Cerebellar cortex (tissue), 1 donor: ENCODE measurements at regions not wholly inside any gene's neighbourhood (a gene's known extent, or its start where the extent isn't known, plus 50 kb on each side); places are given as distances from the start of the nearest gene placed in this dataset.
"Not testable (repeated sequence)": the region's sequence is repeated elsewhere in the genome, so short reads cannot be mapped to it uniquely, and the experiment has no call there.

ENCODE experiments used
- DNase-seq: peaks from one replicate; pipeline ENCODE4 v3.0.0-alpha.2; 2015; ENCODE audit warnings: low spot score

GRCh38 chr3:20396335-20396734 is 210.3 kb upstream of the SGO1 start:
- DNase-seq: no peak

- no peak for DNase-seq
These were observed 209.7 kb upstream of the SGO1 start for GRCh38 chr3:20395692-20396091.

DNA sequence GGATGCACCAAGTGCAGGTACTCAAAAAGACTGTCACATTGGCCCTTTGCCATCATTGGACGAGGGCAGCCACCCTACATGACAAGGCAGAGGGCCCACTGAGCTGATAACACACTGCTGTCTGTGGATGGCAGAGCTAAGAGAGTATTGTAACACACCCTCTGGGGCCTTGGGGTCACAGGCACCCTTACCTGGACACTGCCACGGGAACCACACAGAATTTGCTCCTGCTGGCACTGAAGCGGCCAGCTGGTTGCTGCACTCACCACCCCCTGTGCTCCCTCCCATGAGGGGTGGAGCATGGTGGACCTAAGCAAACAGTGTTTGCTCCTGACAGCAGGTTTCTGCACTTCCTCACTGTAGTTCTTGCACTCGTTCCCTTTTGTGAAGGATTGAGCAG is 208.2 kb upstream of the SGO1 start:
- no peak for DNase-seq

DNA sequence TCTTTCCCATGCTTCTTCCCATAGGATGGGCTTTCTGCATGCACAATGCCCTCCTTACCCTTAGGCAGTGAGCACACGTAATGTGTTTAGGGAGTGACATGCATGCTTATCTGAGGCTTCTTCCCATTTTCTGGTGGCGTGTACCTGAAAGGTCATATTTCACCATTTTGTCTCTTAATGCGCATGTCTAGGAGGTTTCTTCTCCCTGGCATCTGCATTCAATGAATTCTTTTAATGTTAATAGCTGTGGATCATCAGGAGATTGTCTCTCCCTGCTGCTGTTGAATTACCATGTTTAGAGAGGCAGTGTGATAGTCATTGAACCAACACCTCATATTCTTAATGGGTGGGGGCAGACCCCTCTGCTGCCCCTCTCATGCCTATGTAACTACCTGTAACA is 205.6 kb upstream of the SGO1 start:
- DNase-seq: no peak

- no peak for DNase-seq
These were observed 203.0 kb upstream of the SGO1 start for GRCh38 chr3:20388971-20389370.

DNA sequence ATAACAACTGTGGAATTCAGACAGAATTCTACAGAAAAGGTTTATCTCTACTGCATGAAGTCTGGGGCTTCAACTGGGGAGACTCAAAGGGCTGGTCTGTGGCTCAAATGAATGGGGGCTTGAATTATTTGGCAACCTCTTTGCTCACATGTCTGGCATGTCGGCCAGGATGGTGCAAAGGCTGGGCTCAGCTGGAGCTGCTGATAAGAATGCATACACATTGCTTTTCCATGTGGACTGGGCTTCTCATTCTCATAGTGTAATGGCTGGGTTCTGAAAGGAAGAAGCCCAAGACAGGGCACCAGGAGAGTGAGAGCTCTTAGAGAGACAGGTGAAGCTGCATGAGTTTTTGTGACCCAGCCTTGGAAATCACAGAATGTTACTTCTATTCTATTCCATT is 194.3 kb upstream of the SGO1 start:
- DNase-seq: no peak

- no peak for DNase-seq
These were observed 192.3 kb upstream of the SGO1 start for GRCh38 chr3:20378315-20378714.

DNA sequence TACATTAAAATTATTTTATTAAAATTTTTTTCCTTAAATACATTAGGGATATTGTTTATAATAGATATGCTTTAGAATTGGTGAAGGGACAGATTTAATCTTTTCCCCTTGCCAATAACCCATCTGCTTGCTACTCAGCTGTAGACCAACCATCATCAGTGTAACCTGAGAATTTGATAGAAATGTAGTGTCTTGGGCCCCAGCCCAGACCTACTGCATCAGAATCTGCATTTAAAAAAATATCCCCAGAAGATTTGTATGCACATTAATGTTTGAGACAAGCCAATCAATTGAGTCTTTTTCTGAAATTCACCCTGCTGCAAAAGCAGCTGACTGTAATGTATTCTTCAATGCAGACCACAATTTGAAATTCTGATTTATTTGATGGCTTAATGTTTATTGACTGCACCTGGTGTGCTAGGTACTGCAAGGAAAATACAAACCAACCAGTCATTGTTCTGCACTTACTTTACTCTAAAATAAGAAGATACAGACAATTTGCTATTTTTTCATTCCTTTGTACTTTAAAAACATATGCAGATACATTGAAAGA is 190.7 kb upstream of the SGO1 start:
- DNase-seq: no peak

DNA sequence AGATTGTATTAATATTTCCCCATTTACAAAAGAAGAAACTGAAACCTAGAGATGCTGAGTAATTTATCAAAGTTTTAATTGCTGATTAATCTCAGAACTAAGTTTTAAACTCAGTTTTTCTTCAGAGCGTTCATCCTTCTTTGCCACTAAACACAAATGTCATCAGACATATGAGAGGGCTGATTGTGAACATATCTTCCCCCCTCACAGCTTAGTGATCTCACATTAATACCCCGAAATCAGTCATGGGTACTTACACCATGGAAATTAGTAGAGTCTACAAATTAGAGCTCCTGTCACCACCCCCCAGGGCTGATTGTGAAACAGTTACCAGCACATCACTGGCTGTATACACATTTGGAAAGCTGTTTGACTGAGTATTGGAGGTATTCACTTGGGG is 189.3 kb upstream of the SGO1 start:
- DNase-seq: no peak

- not testable (repeated sequence) for DNase-seq
These were observed 184.5 kb upstream of the SGO1 start for GRCh38 chr3:20370273-20371063.

DNA sequence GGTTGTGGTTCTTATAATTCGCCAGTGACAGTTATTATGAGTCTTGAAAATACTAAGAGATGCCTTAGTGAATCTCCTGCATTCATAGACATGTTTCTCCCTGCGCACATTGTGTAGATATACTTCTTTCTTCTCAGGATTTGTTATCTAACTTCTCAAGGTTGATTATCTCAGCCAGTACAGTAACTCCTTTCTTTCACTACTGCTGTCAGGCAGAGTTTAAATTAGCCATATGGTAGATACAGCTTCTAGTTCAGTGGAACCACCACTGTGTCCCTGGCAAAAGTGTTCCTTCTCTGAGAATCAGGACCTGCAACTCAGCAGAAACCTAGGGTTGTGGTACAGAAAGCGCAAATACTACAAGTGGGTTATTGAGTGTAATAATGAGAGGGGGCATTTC is 175.0 kb upstream of the SGO1 start:
- DNase-seq: no peak

DNA sequence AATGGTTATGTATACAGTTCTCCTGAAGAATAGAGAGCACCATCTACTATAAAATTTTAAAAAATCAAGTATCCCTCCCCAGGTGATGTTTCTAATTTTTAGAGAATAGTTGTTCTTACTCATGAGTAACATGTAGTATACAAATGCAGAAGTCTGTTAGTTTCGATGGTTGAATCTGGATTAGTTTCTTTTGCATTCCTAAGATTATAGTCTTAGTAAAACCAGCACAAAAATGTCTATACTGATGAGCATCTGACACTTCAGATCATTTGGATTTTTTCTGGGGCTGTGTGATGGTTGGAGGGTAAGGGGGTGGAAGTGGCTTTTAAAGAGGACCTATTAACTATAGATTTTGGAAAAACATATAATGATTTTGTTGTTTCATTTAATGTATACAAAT is 167.3 kb upstream of the SGO1 start:
- DNase-seq: no peak

DNA sequence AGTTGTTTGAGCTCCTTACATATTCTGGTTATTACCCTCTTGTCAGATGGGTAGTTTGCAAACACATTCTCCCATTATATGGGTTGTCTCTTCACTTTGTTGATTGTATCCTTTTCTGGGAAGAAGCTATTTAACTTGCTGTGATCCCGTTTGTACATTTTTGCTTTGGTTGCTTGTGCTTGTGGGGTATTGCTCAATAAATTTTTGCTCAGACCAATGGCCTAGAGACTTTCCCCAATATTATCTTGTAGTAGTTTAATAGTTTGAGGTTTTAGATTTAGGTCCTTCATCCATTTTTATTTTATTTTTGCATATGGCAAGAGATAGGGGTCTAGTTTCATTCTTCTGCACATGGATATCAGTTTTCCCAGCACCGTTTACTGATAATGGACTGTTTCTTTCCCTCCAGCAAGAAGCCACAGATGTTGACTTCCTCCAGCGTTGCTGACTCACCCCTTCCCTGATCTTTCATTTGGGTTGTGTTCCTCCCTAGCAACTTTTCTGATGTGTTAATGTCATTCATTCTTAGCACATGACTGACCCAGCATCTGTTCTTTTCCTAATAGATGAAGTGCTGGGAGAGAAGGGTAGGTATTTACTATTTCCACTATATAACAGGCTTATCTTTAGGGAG is 166.7 kb upstream of the SGO1 start:
- DNase-seq: no peak

DNA sequence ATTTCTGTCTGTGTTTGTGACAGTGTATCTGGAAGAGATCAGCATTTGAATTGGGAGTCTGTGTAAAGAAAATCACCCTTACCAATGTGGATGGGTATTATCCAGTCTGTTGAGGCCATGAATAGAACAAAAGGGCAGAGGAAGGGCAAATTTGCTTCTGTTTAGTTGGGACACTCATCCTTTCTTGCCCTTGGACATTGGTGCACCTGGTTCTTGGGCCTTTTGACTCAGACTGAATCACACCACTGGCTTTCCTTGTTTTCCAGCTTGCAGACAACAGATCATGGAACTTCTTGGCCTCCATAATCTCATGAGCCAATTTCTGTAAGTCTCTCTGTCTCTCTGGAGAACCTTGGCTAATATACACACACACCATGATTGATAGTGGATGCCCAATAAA is 164.4 kb upstream of the SGO1 start:
- no peak for DNase-seq

DNA sequence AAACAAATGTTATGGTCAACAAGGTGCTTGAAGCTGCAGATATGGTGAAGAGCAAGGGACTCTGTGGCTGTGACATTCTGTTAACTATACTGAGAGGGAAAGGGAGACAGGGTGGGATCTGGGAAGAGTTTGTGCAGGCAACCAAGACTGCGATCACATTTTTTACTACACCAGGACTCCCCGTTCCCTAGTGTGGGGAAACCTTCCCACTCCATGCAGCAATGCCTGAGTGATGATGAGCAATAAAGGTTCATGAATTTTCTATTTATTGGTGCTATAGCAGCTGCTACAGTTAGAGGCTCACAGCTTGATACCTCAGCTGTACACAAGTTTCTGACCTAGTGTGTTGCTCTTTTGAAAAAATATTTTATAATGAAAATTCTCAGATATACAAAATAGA is 160.9 kb upstream of the SGO1 start:
- DNase-seq: no peak

DNA sequence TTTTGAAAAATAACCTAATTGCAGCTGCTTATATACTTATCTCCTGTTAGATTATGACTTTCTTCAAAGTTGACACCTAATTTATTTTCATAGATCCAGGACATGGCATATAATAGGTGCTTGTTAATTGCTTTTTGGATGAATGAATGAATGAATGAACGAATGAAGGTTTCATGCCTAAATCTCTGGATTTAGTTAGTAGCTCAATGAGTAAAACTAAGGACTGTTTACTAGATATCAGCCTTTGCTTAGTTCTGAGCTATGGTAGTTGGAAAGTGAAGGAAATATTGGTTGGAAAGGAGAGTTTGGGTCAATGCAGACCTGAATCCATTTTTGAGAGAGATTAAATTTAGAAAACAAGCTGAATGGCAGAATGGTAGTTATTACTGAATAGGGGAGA is 160.4 kb upstream of the SGO1 start:
- DNase-seq: no peak

- no peak for DNase-seq
These were observed 158.5 kb upstream of the SGO1 start for GRCh38 chr3:20344400-20344959.

GRCh38 chr3:20343790-20344189 is 157.8 kb upstream of the SGO1 start:
- peak; percentile 81 for DNase-seq

- DNase-seq: peak; percentile 85
These were observed 154.4 kb upstream of the SGO1 start for GRCh38 chr3:20340324-20340928.

GRCh38 chr3:20336572-20336971 is 150.6 kb upstream of the SGO1 start:
- no peak for DNase-seq

- DNase-seq: no peak
These were observed 148.8 kb upstream of the SGO1 start for GRCh38 chr3:20334842-20335241.

DNA sequence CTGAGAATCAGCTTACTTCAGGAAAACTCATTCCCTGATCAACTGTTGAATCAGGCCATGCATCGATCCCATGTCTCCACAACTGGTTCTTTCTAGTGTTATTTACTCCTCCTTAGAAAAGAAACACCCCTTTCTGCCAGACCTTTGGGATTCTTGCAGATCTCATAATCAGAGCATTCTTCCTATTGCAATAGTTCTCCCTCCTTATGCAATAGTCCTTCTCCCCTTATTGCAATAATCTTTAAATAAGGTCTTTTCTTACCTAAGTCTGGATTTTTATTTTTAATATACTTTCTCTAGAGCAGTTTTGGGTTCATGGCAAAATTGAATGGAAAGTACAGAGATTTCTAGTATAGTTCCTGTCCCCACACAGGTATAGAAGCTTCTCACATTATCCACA is 141.9 kb upstream of the SGO1 start:
- DNase-seq: no peak

- no peak for DNase-seq
These were observed 140.5 kb upstream of the SGO1 start for GRCh38 chr3:20326541-20326940.
